Upper lobe of right lung (tissue), 1 donor: ENCODE measurements at regions not wholly inside any gene's neighbourhood (a gene's known extent, or its start where the extent isn't known, plus 50 kb on each side); places are given as distances from the start of the nearest gene placed in this dataset.

Source experiments
- ATAC-seq: fragments of 200-7000 bp; cut with Tn5 transposase; one replicate; pipeline ENCODE4 v1.9.1; 2020; ENCODE audit warnings: mild to moderate bottlenecking, moderate library complexity
- DNase-seq: peaks from one replicate; pipeline ENCODE4 v3.0.0-alpha.2; 2020
- H3K27ac ChIP-seq: fragments of 200-600 bp; one replicate; pipeline ENCODE4 v1.8.0; 2022
- H3K27me3 ChIP-seq: fragments of 200-600 bp; one replicate; pipeline ENCODE4 v1.8.0; 2022; ENCODE audit warnings: mild to moderate bottlenecking
- H3K36me3 ChIP-seq: fragments of 200-600 bp; one replicate; pipeline ENCODE4 v1.8.0; 2022
- H3K4me1 ChIP-seq: fragments of 200-600 bp; one replicate; pipeline ENCODE4 v1.8.0; 2022
- H3K4me3 ChIP-seq: fragments of 200-600 bp; one replicate; pipeline ENCODE4 v1.8.0; 2022; ENCODE audit warnings: mild to moderate bottlenecking
- H3K9me3 ChIP-seq: fragments of 200-600 bp; one replicate; pipeline ENCODE4 v1.8.0; 2022
- intact Hi-C: fragments of 100-400 bp; cut with DNase I; formaldehyde crosslinking; loops from one replicate; pipeline ENCODE4 v1.11.0; 2022
- TF ChIP-seq, protein P1 (sequence below): fragments of 200-600 bp; IDR thresholded peaks from one replicate; pipeline ENCODE4 v1.8.0; 2022; ENCODE audit warnings: antibody characterized with exemption
- donor health status: DM: no; HTN: yes; CAD: no; lungs with severe emphysema.

DNA sequence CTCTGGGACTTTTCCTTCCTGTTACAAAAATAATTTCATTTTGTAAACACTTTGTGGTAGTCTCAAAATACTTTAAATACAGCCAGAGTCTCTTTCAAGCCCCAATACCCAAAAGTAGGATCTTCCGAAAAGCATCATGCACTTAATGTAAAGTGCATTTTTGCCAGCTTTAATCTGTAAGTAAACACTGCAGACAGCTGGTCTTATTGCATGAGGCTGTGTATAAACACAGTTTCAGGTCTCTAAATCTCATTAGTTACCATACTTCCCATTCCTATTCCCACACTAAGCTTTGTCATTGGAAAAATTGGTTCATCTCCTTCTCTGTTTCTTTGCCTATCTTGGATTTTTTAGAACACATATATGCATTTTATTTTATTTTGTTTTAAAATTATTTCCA is 87.6 kb upstream of the GNAI1 start:
- Histone ChIP-seq H3K27me3 (no peaks in the 10 kb centered on the region), H3K36me3 (no peaks in the 10 kb centered on the region), H3K4me3 (no peak overlapping the region), H3K4me1 (no peaks in the 10 kb centered on the region), H3K27ac (no peak overlapping the region), H3K9me3 (no peaks in the 10 kb centered on the region)
- TF ChIP-seq, protein P1, sequence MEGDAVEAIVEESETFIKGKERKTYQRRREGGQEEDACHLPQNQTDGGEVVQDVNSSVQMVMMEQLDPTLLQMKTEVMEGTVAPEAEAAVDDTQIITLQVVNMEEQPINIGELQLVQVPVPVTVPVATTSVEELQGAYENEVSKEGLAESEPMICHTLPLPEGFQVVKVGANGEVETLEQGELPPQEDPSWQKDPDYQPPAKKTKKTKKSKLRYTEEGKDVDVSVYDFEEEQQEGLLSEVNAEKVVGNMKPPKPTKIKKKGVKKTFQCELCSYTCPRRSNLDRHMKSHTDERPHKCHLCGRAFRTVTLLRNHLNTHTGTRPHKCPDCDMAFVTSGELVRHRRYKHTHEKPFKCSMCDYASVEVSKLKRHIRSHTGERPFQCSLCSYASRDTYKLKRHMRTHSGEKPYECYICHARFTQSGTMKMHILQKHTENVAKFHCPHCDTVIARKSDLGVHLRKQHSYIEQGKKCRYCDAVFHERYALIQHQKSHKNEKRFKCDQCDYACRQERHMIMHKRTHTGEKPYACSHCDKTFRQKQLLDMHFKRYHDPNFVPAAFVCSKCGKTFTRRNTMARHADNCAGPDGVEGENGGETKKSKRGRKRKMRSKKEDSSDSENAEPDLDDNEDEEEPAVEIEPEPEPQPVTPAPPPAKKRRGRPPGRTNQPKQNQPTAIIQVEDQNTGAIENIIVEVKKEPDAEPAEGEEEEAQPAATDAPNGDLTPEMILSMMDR, result no peak
- DNase-seq (no peak), ATAC-seq (no peak)
- intact Hi-C loops, result no loop called here

DNA sequence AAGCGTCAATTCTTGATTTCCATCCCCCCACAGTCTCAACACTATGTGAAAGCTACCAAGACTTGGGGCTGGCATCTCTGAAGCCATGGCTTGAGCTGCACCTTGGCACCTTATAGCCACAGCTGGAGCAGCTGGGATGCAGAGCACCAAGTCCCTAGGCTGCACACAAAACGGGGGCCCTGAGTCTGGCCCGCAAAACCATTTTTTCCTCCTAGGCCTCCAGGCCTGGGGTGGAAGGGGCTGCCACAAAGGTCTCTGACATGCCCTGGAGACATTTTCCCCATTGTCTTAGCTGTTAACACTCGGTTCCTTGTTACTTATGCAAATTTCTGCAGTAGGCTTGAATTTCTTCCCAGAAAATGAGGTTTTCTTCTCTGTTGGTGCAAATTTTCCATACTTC is 89.8 kb upstream of the GNAI1 start:
- ATAC-seq (no peak), DNase-seq (no peak)
- no peaks in the 10 kb centered on the region for H3K27me3 ChIP-seq
- H3K9me3 ChIP-seq, result no peaks in the 10 kb centered on the region
- H3K36me3 ChIP-seq, result no peaks in the 10 kb centered on the region
- intact Hi-C loops, result no loop called here
- H3K4me3 ChIP-seq, result no peak overlapping the region
- TF ChIP-seq, protein P1, result no peak
- H3K27ac ChIP-seq, result no peak overlapping the region
- H3K4me1 ChIP-seq, result no peaks in the 10 kb centered on the region

DNA sequence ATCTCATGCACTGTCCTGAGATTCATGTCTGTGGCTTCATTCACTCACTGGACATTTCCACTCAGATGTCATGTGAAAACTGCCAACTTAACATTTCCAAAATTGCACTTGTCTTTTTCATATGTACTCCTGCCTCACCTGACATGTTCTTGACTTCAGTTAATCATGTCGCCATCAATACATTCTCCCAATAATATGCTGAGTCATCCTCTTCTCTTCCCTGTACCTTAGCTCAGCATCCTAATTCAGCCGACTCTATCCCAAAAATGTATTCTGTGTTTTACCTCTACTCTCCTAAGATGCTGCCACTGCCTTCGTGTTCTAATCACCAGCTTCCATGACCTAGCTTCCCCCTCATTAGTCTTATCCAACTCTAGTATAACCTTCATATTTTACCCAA is 93.9 kb upstream of the GNAI1 start:
- no peak for ATAC-seq
- Histone ChIP-seq H3K36me3 (no peaks in the 10 kb centered on the region), H3K9me3 (no peaks in the 10 kb centered on the region), H3K4me1 (no peaks in the 10 kb centered on the region), H3K4me3 (no peak overlapping the region), H3K27me3 (no peaks in the 10 kb centered on the region), H3K27ac (no peak overlapping the region)
- intact Hi-C loops, result no loop called here
- TF ChIP-seq, protein P1, result no peak
- no peak for DNase-seq

DNA sequence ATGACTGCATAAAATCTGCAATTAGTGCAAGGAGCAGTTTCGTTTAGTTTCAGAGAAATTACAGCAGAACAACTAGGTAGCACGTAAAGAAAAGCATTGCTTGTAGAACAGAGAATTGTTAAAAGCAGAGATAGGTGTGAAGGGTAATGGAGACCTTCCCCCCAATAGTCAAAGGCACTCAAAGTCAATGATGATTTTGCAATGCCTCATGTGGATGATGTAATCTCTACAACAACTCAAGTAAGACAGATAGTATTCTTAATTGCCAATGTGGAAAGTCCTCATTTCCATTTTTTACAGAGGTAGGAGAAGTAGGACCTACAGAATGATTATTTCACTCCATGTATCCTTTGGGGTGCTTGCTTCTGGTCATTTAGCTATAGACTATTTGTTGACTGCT is 94.3 kb upstream of the GNAI1 start:
- H3K36me3 ChIP-seq, result no peaks in the 10 kb centered on the region
- DNase-seq (no peak), ATAC-seq (no peak)
- H3K4me1 ChIP-seq, result no peaks in the 10 kb centered on the region
- intact Hi-C loops, result no loop called here
- TF ChIP-seq, protein P1, result no peak
- no peaks in the 10 kb centered on the region for H3K27me3 ChIP-seq
- H3K27ac ChIP-seq, result no peak overlapping the region
- no peaks in the 10 kb centered on the region for H3K9me3 ChIP-seq
- H3K4me3 ChIP-seq, result no peak overlapping the region

DNA sequence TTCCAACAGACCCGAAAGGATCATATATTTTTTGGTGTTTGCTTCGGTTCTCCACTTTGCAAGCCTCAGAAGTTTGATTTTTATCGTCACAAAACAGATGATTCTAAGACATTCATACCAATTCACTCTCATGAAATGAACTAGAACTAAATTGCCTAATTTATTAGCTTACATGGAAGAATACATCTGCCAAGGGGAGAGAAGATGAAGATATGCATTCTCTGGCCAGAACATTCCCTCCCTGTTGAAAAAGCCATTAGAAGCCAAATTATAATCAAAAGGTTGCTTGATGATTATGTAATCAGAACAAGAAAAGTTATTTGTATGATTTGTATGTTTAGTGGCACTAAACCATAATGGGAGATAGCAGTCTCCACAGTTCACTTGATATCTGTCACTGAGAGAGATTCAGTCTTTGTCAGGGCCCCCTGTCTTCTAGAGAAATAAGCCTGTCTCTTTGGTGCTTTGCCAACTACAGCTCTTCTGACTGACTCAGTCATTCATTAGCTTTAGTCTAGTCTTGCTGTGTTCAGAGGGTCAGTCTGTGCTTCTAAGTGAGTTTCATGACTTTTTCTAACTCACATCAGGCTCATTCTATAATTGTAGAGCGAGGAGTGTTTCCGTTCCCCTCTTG is 95.3 kb upstream of the GNAI1 start:
- Histone ChIP-seq H3K9me3 (no peaks in the 10 kb centered on the region), H3K4me1 (no peaks in the 10 kb centered on the region), H3K27ac (no peak overlapping the region), H3K4me3 (no peak overlapping the region), H3K27me3 (no peaks in the 10 kb centered on the region), H3K36me3 (no peaks in the 10 kb centered on the region)
- TF ChIP-seq, protein P1, result no peak
- no peak for DNase-seq
- intact Hi-C loops, result no loop called here
- no peak for ATAC-seq

DNA sequence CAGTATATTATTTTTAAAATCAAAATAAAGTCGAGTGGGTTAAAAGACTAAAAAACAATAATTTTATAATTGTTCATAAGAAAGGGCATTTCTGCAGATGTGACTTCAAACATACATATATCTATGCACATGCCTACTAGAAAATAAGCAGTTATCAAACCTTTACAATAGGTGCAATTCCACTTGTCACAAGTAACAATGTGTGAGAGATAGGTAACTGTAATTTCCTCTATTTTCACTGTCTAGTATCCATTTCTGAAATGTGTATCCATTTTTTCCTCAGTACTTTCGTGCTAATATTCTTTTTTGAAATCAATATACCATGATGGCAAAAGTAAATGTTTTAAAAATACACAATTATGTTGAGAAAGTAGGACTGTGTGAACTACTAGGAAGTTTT is 96.9 kb upstream of the GNAI1 start:
- intact Hi-C loops, result no loop called here
- no peak for DNase-seq
- Histone ChIP-seq H3K36me3 (no peaks in the 10 kb centered on the region), H3K4me3 (no peak overlapping the region), H3K9me3 (no peaks in the 10 kb centered on the region), H3K27ac (no peak overlapping the region), H3K27me3 (no peaks in the 10 kb centered on the region), H3K4me1 (no peaks in the 10 kb centered on the region)
- no peak for ATAC-seq
- TF ChIP-seq, protein P1, result no peak
